ENCODE measurements at regions not wholly inside any gene's neighbourhood (a gene's known extent, or its start where the extent isn't known, plus 50 kb on each side); places are given as distances from the start of the nearest gene placed in this dataset.

DNA sequence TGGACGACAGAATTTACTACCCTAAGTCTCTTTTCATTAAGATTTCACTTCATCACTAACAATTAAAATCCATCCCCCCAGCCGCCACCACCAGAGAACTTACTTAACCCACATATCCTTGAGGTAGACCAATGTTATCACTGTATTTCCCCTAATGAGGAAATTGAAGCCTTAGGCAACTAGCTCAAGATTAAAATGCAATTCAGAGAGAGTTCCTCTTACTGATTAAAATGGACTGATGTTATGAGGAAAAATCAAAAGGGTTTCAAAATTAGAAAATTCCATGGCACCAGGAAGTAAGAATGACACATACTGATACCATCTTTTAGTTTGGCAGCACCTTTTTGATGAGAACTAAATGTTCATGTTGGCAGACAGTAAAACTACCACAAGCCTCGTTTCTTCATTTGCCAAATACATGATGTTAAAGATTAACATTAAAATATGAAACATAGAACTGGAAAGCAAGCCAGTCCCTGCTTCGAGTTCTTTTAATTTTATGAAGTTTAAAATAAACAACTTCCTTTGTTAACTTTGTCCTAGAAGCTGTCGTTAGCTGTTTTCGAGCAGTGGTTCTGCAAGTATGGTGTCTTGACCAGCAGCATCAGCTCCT lies 69.3 kb upstream of the CCDC160 start:
- in situ Hi-C loops (cut with HindIII; ENCODE audit: low pct_unique_long_range_greater_than_20kb, low sequenced_read_pairs), result no loop called here
- DNase-seq (ENCODE audit: low read depth, low spot score), result no peak

DNA sequence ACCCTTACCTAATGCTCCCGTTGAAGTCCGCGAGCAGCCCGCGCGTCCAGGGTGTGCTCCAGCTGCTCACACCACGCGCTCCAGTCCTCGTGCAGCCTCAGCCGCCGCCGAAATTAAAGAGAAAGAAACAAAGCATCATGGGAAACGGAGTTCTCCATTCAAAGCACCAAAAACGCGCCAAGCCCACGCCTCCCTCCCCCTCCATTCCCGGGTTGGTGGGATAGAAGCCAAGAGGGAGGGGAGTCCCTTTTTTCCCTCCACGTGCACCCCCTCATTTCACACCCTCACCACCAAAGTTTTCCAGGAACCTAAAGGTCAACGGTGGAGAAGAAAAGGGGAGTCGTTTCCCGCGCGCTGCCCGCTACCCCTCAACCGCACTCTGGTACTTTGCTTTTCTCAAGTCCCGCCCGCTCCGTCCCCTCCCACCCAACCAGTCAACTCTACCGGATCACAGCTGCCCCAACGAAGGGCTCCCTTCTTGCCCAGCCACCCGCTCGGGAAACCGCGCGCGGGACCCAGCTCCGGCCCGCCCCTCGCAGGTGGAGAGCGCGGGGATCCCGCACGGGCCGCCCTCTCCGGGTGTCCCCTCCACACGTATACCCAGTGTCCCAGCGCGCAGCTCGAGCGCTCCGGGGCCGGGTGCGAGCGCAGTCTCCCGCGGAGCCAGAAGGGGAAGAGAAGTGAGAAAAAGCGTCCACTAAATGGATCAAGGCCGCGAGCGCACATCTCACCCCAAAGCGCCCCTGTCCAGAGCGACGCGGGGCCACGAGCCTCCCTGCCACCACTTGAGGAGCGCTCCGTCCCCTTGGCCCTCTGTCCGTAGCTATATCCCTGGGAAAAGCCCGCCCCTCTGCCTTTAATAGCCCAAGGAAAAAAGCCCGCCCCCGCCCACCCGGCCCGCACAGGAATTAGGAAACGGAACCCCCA lies 65.1 kb upstream of the CCDC160 start:
- in situ Hi-C loops (cut with HindIII; ENCODE audit: low pct_unique_long_range_greater_than_20kb, low sequenced_read_pairs), result no loop called here
- no peak for DNase-seq (ENCODE audit: low read depth, low spot score)

DNA sequence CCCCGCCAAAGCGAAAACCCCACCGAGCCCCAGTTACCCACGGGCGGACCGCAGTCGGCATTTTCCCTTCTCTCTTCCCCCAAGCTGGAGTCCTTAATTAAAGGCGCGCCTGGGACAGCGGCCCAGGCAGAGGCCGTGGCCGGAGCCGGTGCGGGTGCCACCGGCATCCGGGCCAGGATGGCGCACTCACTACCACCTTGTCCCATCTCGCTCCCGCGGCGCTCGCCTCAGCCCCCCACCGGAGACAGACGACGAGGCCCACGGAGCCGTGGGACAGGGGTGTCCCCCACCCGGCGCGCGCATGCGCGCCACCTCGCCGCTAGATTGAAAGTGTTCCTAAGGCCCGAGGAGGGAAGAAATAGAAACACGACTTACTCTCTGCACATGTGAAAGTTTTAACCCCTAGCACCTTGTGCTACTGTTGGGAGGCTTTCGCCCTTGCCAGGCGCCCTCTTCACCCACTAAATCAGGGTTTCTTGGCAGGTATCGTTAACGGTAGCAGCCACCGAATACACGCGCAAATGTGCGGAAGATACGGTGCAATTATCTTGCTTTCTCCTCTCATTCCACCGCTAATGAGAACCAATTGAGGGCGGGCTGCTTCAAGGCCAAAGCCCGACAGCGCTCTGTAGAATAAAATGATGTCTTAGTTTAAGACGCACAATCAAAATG lies 64.3 kb upstream of the CCDC160 start:
- no peak for DNase-seq (ENCODE audit: low read depth, low spot score)

DNA sequence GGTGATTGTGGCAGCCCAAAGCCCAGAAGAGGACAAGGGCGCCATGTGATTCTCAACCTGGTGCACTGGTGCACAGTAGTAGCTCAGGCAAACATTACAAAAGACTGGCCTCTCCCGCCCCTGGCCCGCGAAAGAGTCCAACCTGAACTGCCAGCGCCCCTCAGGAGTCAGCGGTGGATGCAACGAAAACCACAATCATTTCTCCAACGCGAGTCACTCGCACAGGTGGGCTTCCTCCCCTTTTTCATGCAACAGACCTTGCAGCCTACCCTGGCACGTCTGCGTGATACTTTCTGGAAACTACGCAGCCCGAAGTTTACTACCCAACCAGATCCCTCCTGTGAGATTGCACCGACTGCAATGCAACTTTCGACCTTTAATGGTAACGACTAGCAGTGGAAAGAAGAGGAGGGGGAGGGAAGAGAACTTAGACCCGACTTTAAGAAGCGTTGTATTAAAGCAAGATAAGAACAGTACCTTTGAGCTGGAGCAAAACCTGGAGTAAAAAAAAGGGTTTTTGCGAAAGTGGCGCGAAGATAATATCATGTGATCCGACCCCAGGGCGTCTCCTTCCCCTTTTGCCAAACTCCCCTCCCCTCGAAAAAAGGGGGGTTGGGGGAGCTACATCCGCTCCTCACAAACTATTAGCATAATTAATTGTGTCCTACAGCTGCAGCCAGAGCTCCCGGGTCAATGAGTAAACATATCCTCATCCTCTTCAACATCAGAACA lies 63.3 kb upstream of the CCDC160 start:
- in situ Hi-C loops (cut with HindIII; ENCODE audit: low pct_unique_long_range_greater_than_20kb, low sequenced_read_pairs), result no loop called here
- DNase-seq (ENCODE audit: low read depth, low spot score), result no peak

More for the DNA sequence above, 64.3 kb upstream of the CCDC160 start:
- in situ Hi-C loops (cut with HindIII; ENCODE audit: low pct_unique_long_range_greater_than_20kb, low sequenced_read_pairs), result no loop called here

DNA sequence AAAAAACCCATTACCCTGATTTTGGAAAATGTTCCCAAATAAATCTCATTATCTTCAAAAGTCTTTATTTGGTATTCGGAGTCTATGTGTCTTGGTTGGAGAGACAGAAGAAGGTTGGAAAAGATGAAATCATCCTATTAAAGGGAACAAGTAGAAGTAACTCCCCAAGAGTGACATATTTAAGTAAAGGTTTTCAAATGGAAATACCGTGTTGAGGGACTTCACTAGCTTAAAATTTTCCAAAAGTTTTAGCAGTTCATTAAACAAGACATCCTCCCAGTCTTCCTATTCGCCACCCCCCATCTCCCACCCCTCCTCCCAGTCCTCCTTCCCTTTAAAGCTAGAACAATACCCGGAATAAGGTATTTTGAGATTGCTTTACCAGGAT lies 62.7 kb upstream of the CCDC160 start:
- no peak for DNase-seq (ENCODE audit: low read depth, low spot score)
- in situ Hi-C loops (cut with HindIII; ENCODE audit: low pct_unique_long_range_greater_than_20kb, low sequenced_read_pairs), result no loop called here

DNA sequence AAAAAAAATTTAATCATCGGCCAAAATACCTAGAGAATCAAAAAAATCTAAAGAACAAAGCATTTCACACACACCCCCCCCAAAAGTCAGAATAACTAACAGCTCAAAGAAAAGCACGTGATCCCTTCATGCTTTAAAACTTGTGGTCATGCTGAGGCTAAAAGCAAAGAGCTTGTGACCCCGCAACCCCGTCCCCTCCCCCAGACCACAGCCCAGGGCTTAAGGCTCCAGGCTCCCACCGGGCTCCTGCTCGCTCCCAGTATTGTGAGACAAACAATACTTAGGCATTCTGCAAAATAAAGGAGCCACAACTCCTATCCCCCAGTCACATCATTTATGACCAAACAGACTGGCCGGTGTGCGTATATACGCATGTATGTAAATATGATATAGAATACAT lies 62.1 kb upstream of the CCDC160 start:
- in situ Hi-C loops (cut with HindIII; ENCODE audit: low pct_unique_long_range_greater_than_20kb, low sequenced_read_pairs), result no loop called here
- no peak for DNase-seq (ENCODE audit: low read depth, low spot score)

DNA sequence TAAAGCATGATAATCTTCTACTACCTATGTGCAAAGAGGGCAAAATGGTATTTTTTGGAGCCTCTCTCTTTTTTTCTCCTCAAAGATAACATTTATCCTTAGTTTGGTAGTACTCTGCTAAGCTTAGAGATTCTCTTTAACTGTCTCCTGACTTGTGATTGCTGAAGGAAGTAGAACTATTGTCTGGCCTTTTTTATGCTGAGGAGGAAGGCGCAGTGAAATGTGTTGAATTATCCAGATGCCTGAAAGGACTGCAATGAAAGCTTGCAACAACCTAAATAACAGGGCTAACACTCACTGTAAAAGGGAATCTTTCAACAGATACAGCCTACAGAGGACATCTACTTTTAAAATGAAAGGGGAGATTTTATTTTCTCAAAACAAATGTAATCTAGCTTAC lies 59.5 kb upstream of the CCDC160 start:
- in situ Hi-C loops (cut with HindIII; ENCODE audit: low pct_unique_long_range_greater_than_20kb, low sequenced_read_pairs), result no loop called here
- DNase-seq (ENCODE audit: low read depth, low spot score), result no peak

DNA sequence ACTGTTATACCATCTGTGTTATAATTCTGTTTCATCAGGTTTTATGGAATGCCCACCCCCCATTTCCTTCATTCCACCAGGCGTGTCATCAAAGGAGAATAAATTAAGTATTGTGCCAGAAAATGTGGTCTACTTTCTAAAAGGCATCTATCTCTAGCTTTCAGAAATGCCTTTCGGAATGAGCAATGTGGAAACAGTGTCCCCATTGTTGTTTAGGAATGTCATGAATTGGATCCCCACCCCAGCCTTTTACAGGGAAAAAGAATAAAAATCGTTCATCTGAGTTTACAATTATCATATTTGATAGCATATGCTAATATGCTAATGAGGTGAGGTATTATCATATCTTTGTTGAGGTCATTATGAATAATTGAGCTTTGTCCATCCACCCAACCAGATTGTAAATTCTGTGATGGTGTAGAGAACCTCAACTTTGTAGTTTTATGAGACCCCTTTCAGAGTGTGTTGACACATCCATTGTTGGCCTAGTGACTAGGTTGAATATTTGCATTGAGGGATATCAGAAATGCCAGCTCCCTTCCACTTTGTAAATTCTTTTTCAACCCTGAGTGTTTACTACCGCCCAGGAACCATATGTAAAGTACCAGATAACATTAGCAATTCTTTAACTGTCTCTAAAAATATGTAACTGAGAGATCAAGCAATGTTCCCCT lies 56.2 kb upstream of the CCDC160 start:
- in situ Hi-C loops (cut with HindIII; ENCODE audit: low pct_unique_long_range_greater_than_20kb, low sequenced_read_pairs), result no loop called here

DNA sequence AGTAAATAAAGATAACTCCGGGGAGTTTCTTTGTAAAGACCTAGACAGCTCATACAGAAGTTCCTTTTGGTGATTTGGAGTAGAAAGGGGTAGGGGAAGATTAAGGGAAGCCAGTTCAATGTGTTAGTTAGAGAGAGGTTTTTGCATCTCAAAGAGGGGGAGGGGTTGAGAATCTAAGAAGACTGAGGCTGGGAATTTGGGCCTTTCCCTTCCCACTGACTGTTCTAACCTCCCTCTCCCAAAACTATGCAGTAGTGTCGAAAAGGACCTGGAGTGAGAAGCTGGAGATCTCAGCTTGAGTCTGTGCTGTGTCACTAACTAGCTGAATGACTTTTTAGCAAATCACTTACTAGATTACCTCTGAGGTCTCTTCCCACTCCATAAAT lies 55.7 kb upstream of the CCDC160 start:
- no peak for DNase-seq (ENCODE audit: low read depth, low spot score)
- in situ Hi-C loops (cut with HindIII; ENCODE audit: low pct_unique_long_range_greater_than_20kb, low sequenced_read_pairs), result no loop called here

More for the DNA sequence above, 56.2 kb upstream of the CCDC160 start:
- peak; percentile 67 for DNase-seq (ENCODE audit: low read depth, low spot score)

DNA sequence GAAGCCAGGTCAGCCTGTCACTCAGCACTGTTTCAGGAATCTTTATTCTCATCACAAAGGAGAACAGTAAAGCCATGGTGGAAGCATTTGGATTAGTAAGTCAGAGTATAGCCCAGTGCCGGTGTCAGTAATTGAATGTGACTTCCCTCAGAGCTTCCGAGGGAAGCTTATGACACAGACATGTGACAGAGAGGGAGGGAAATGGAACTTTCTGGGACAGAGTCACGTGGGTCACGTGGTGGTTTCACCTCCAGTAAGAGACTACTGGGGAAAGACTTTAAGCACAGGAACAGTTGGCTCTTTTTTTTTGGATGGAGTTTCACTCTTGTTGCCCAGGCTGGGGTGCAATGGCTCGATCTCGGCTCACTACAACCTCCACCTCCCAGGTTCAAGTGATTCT lies 53.3 kb upstream of the CCDC160 start:
- in situ Hi-C loops (cut with HindIII; ENCODE audit: low pct_unique_long_range_greater_than_20kb, low sequenced_read_pairs), result no loop called here
- DNase-seq (ENCODE audit: low read depth, low spot score), result no peak

DNA sequence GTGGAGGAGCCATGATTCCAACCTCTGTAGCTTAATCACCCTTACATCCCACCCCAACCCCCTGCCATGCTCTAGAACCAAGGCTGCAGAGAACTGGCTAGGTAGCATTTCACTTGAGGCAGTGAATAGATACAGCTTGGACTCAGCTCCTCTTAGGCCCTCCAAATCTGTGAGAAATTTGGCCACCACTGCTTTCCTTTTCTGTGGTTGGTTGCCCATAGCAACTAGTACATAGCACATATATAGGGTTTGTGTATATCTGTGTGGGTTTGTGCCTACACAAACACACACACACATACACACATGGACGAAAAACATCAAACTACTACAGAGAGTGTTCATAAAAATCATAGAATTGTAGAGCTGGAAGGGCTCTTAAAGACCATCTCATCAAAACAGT lies 52.0 kb upstream of the CCDC160 start:
- DNase-seq (ENCODE audit: low read depth, low spot score), result no peak
- in situ Hi-C loops (cut with HindIII; ENCODE audit: low pct_unique_long_range_greater_than_20kb, low sequenced_read_pairs), result no loop called here

DNA sequence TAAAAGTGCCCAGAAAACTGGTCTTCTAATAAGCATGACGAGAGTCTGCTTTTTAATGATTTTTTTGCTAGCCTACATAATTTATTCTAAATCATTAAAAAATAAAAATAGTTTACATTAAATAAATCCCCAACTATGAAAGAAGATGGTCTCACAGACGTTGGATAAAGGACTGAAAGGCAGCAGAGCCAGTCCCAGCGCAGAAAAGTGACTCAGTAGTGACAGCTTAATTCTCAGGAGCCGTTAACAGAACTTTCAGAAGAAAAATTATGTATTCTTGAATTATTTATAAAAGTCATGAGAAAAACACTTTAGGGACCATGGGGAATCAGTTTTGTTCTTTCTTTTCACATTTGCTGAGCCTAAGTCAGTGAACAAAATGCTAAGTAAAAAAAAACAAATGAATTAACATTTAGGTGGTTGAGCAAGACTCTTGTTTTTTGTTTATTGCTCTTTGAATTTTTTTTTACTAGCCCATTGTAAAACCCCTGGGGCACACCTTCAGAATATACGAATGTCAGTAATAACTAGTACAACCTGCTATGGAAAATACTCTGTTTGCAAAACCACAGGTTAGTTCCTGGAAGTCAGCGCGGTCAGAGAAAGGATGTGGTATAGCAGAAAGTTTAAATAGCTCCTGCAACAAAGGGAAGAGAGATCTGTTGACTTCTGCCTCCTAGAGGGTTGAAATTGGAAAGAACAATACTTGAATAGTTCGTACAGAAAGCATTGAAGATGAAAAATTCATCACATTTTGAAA lies 50.4 kb upstream of the CCDC160 start:
- DNase-seq (ENCODE audit: low read depth, low spot score), result peak; percentile 47
- in situ Hi-C loops (cut with HindIII; ENCODE audit: low pct_unique_long_range_greater_than_20kb, low sequenced_read_pairs), result no loop called here

Small RNAs in the stretch of these regions (small RNA-seq; reads per million reads assigned to genes)
- gene RF00019 (0 reads per million in 2 experiments), gene TIMM8BP2 (0 to 0.05 reads per million in 2 experiments)
